Lower leg skin (tissue), 3 donors: ENCODE measurements at regions not wholly inside any gene's neighbourhood (a gene's known extent, or its start where the extent isn't known, plus 50 kb on each side); places are given as distances from the start of the nearest gene placed in this dataset.

Source experiments
- CTCF ChIP-seq, 3 donors: fragments of 450-650 bp; IDR thresholded peaks; one replicate each; pipeline ENCODE4 v1.5.1; 2016; ENCODE audit warnings: antibody characterized with exemption in 3 of 3, mild to moderate bottlenecking in 3 of 3, moderate library complexity in 2 of 3
- POLR2A ChIP-seq, 2 donors: fragments of 450-650 bp; IDR thresholded peaks; one replicate each; pipeline ENCODE4 v1.6.1; 2016 to 2017; ENCODE audit warnings: antibody characterized with exemption in 2 of 2, mild to moderate bottlenecking in 1 of 2, moderate library complexity in 1 of 2

GRCh38 chr22:48866906-48867681 lies 960.6 kb downstream of the BRD1 start:
- TF ChIP-seq CTCF (IDR thresholded peaks at IDR 0.05) (no peak), POLR2A (IDR thresholded peaks at IDR 0.05) (no peak)
